ACC112 (cell line): ENCODE measurements at regions not wholly inside any gene's neighbourhood (a gene's known extent, or its start where the extent isn't known, plus 50 kb on each side); places are given as distances from the start of the nearest gene placed in this dataset.
A peak's percentile ranks its signal among the peaks of the same experiment; 100 is the strongest.

ENCODE experiments used
- H2AFZ ChIP-seq: fragments of 200-600 bp; sonication (generic); one replicate; pipeline ENCODE4 v1.6.0; 2017; ENCODE audit warnings: antibody characterized with exemption, low read length; ENCODE audit not compliant: unreplicated experiment
- H3K27ac ChIP-seq: fragments of 200-600 bp; sonication (generic); 2 replicates; pipeline ENCODE4 v1.5.1; 2014; ENCODE audit warnings: low read depth, mild to moderate bottlenecking, antibody characterized with exemption, low read length, moderate library complexity
- H3K27me3 ChIP-seq: fragments of 200-600 bp; sonication (generic); 2 replicates; pipeline ENCODE4 v1.6.1; 2014; ENCODE audit warnings: mild to moderate bottlenecking, antibody characterized with exemption, low read length, moderate library complexity, mixed read lengths; ENCODE audit not compliant: insufficient read depth
- H3K36me3 ChIP-seq: fragments of 200-600 bp; sonication (generic); 2 replicates; pipeline ENCODE4 v1.6.1; 2016; ENCODE audit warnings: mild to moderate bottlenecking, antibody characterized with exemption, low read length, moderate library complexity, mixed read lengths; ENCODE audit not compliant: insufficient read depth
- H3K4me1 ChIP-seq: fragments of 200-600 bp; sonication (generic); one replicate; pipeline ENCODE4 v1.6.1; 2016; ENCODE audit warnings: low read length, mixed read lengths; ENCODE audit not compliant: insufficient read depth, unreplicated experiment, control insufficient read depth
- H3K4me3 ChIP-seq: fragments of 200-600 bp; sonication (generic); 2 replicates; pipeline ENCODE4 v1.5.1; 2014; ENCODE audit warnings: mild to moderate bottlenecking, low read depth, low read length
- H3K79me2 ChIP-seq: fragments of 200-600 bp; sonication (generic); one replicate; pipeline ENCODE4 v1.6.0; 2016; ENCODE audit warnings: low read length; ENCODE audit not compliant: control insufficient read depth, unreplicated experiment, insufficient read depth

GRCh38 chr3:194274424-194275085, 76.6 kb downstream of the CPN2 start:
- no peak overlapping the region for H3K4me3 ChIP-seq
- peaks cover 50% of the 10 kb centered on the region for H3K4me1 ChIP-seq
- no peaks in the 10 kb centered on the region for H3K36me3 ChIP-seq
- H3K79me2 ChIP-seq: no peaks in the 10 kb centered on the region
- H2AFZ ChIP-seq: no peak overlapping the region
- H3K27ac ChIP-seq: peak overlapping the region; percentile 3; the same call in 1 of the 2 replicates
- no peaks in the 10 kb centered on the region for H3K27me3 ChIP-seq

- Histone ChIP-seq H3K4me3 (no peak overlapping the region), H2AFZ (no peak overlapping the region), H3K36me3 (no peaks in the 10 kb centered on the region), H3K27ac (peak overlapping the region; percentile 3; the same call in 1 of the 2 replicates), H3K79me2 (no peaks in the 10 kb centered on the region), H3K27me3 (no peaks in the 10 kb centered on the region), H3K4me1 (peaks cover 44% of the 10 kb centered on the region)
Observed at GRCh38 chr3:194275291-194275690, 75.8 kb downstream of the CPN2 start.

- H3K79me2 ChIP-seq: no peaks in the 10 kb centered on the region
- H3K36me3 ChIP-seq: no peaks in the 10 kb centered on the region
- H2AFZ ChIP-seq: no peak overlapping the region
- H3K27ac ChIP-seq: no peak overlapping the region
- H3K27me3 ChIP-seq: no peaks in the 10 kb centered on the region
- no peak overlapping the region for H3K4me3 ChIP-seq
- peaks cover 40% of the 10 kb centered on the region for H3K4me1 ChIP-seq
Observed at GRCh38 chr3:194275721-194276120, 75.4 kb downstream of the CPN2 start.

- H3K27ac ChIP-seq: no peak overlapping the region
- H2AFZ ChIP-seq: no peak overlapping the region
- H3K4me1 ChIP-seq: peaks cover 29% of the 10 kb centered on the region
- no peaks in the 10 kb centered on the region for H3K36me3 ChIP-seq
- H3K79me2 ChIP-seq: no peaks in the 10 kb centered on the region
- H3K27me3 ChIP-seq: no peaks in the 10 kb centered on the region
- H3K4me3 ChIP-seq: no peak overlapping the region
Observed at GRCh38 chr3:194276768-194277103, 74.4 kb downstream of the CPN2 start.

GRCh38 chr3:194277104-194277785, 73.9 kb downstream of the CPN2 start:
- Histone ChIP-seq H3K4me3 (no peak overlapping the region), H3K27ac (peak overlapping the region; percentile 37), H3K36me3 (no peaks in the 10 kb centered on the region), H2AFZ (peak overlapping the region; percentile 51), H3K4me1 (peaks cover 28% of the 10 kb centered on the region), H3K27me3 (no peaks in the 10 kb centered on the region), H3K79me2 (no peaks in the 10 kb centered on the region)

- Histone ChIP-seq H3K79me2 (no peaks in the 10 kb centered on the region), H3K4me3 (no peak overlapping the region), H3K27me3 (no peaks in the 10 kb centered on the region), H3K27ac (peak overlapping the region; percentile 37), H3K36me3 (no peaks in the 10 kb centered on the region), H3K4me1 (peaks cover 28% of the 10 kb centered on the region), H2AFZ (peak overlapping the region; percentile 51)
Observed at GRCh38 chr3:194277786-194278130, 73.4 kb downstream of the CPN2 start.

- Histone ChIP-seq H3K4me1 (peaks cover 28% of the 10 kb centered on the region), H2AFZ (no peak overlapping the region), H3K27me3 (no peaks in the 10 kb centered on the region), H3K36me3 (no peaks in the 10 kb centered on the region), H3K79me2 (no peaks in the 10 kb centered on the region), H3K4me3 (no peak overlapping the region), H3K27ac (no peak overlapping the region)
Observed at GRCh38 chr3:194278186-194278845, 72.8 kb downstream of the CPN2 start.

GRCh38 chr3:194279101-194279500, 72.0 kb downstream of the CPN2 start:
- Histone ChIP-seq H3K4me1 (peaks cover 28% of the 10 kb centered on the region), H3K36me3 (no peaks in the 10 kb centered on the region), H2AFZ (no peak overlapping the region)

GRCh38 chr3:194279701-194280360, 71.3 kb downstream of the CPN2 start:
- Histone ChIP-seq H2AFZ (no peak overlapping the region), H3K27ac (no peak overlapping the region), H3K36me3 (no peaks in the 10 kb centered on the region), H3K4me1 (peaks cover 27% of the 10 kb centered on the region), H3K27me3 (no peaks in the 10 kb centered on the region), H3K79me2 (no peaks in the 10 kb centered on the region), H3K4me3 (no peak overlapping the region)

More at GRCh38 chr3:194279101-194279500, 72.0 kb downstream of the CPN2 start:
- Histone ChIP-seq H3K79me2 (no peaks in the 10 kb centered on the region), H3K27ac (no peak overlapping the region), H3K27me3 (no peaks in the 10 kb centered on the region), H3K4me3 (no peak overlapping the region)

- peaks cover 28% of the 10 kb centered on the region for H3K4me1 ChIP-seq
- no peaks in the 10 kb centered on the region for H3K36me3 ChIP-seq
- no peaks in the 10 kb centered on the region for H3K79me2 ChIP-seq
- no peak overlapping the region for H3K4me3 ChIP-seq
- no peak overlapping the region for H3K27ac ChIP-seq
- H2AFZ ChIP-seq: no peak overlapping the region
- H3K27me3 ChIP-seq: no peaks in the 10 kb centered on the region
Observed at GRCh38 chr3:194280777-194281176, 70.4 kb downstream of the CPN2 start.
